H1 (cell line): ENCODE measurements at regions not wholly inside any gene's neighbourhood (a gene's known extent, or its start where the extent isn't known, plus 50 kb on each side); places are given as distances from the start of the nearest gene placed in this dataset.

Source experiments
- BACH1 ChIP-seq: IDR thresholded peaks from 2 replicates; pipeline ENCODE4 v1.6.1; 2012; ENCODE audit warnings: low read length, improper control_type of control experiment
- CHD7 ChIP-seq: fragments of 300-600 bp; sonication (generic); IDR thresholded peaks from 2 replicates; pipeline ENCODE4 v1.7.1; 2012; ENCODE audit warnings: low read length, moderate library complexity, mild to moderate bottlenecking, inconsistent platforms; ENCODE audit not compliant: insufficient replicate concordance
- CREB1 ChIP-seq: IDR thresholded peaks from 2 replicates; pipeline ENCODE4 v1.6.1; 2012; ENCODE audit warnings: inconsistent platforms
- E2F6 ChIP-seq: IDR thresholded peaks from 2 replicates; pipeline ENCODE4 v1.6.1; 2012; ENCODE audit warnings: inconsistent platforms
- GTF2F1 ChIP-seq: IDR thresholded peaks from 2 replicates; pipeline ENCODE4 v1.6.1; 2012; ENCODE audit warnings: low read depth, low read length, improper control_type of control experiment, borderline replicate concordance
- JUN ChIP-seq: IDR thresholded peaks from 2 replicates; pipeline ENCODE4 v1.6.1; 2011; ENCODE audit warnings: low read depth, mild to moderate bottlenecking, improper control_type of control experiment, low read length
- JUND ChIP-seq: IDR thresholded peaks from 2 replicates; pipeline ENCODE4 v1.6.1; 2011; ENCODE audit warnings: mild to moderate bottlenecking, improper control_type of control experiment, low read length
- KDM4A ChIP-seq: IDR thresholded peaks from one replicate; pipeline ENCODE4 v1.7.1; 2012; ENCODE audit warnings: low read depth, mild to moderate bottlenecking, moderate library complexity, low read length, inconsistent platforms; ENCODE audit not compliant: severe bottlenecking
- PHF8 ChIP-seq: fragments of 200-600 bp; sonication (generic); conservative IDR thresholded peaks from 2 replicates; pipeline ENCODE4 v1.7.1; 2012; ENCODE audit warnings: low read depth, mild to moderate bottlenecking, inconsistent platforms, low read length, moderate library complexity
- SIRT6 ChIP-seq: IDR thresholded peaks from one replicate; pipeline ENCODE4 v1.7.1; 2012; ENCODE audit warnings: low read length, inconsistent platforms
- SP2 ChIP-seq: IDR thresholded peaks from 2 replicates; pipeline ENCODE4 v1.6.1; 2012; ENCODE audit warnings: mild to moderate bottlenecking, low read length, inconsistent platforms
- SUZ12 ChIP-seq: fragments of 200-600 bp; sonication (generic); IDR thresholded peaks from 2 replicates; pipeline ENCODE4 v1.6.1; 2012; ENCODE audit warnings: mild to moderate bottlenecking, inconsistent platforms, low read length, moderate library complexity, mixed read lengths
- TEAD4 ChIP-seq: IDR thresholded peaks from 2 replicates; pipeline ENCODE4 v1.6.1; 2012; ENCODE audit warnings: low read depth, low read length, inconsistent platforms, mixed read lengths

GRCh38 chr2:189300916-189301315 is 121.4 kb upstream of the COL5A2 start (continued):
- no peak for TF ChIP-seq CHD7
- TF ChIP-seq CREB1, result no peak
- TF ChIP-seq KDM4A, result no peak
- TF ChIP-seq SP2, result no peak
- TF ChIP-seq TEAD4, result no peak
- TF ChIP-seq PHF8, result no peak
- no peak for TF ChIP-seq E2F6
- no peak for TF ChIP-seq SIRT6
- no peak for TF ChIP-seq BACH1
- no peak for TF ChIP-seq JUN
- TF ChIP-seq SUZ12, result no peak
- TF ChIP-seq GTF2F1, result no peak
- TF ChIP-seq JUND, result no peak
